ENCODE measurements at regions not wholly inside any gene's neighbourhood (a gene's known extent, or its start where the extent isn't known, plus 50 kb on each side); places are given as distances from the start of the nearest gene placed in this dataset.

DNA sequence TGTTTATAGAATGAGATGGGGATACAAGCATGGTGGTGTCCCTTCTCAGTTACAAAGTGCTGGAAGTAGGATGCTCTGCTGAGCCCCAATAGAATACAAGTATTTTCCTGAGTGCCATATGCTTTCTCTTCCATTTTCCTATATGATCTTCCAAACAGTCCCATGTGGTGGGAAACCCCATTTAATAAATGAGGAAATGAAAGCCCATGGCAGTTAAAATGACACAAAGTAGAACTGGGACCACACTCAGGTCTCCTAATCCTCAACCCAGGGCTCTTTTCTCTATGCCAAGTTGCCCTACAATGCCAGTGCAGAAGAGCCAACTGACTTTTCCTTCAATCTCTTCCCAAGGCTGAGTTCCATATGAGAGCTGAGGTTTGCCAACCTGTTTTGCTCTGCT, 198.0 kb upstream of the FOXN2 start:
- TF ChIP-seq CTCF (conservative IDR thresholded peaks at IDR 0.05), result no peak
- H3K27ac ChIP-seq, result no peak overlapping the region

DNA sequence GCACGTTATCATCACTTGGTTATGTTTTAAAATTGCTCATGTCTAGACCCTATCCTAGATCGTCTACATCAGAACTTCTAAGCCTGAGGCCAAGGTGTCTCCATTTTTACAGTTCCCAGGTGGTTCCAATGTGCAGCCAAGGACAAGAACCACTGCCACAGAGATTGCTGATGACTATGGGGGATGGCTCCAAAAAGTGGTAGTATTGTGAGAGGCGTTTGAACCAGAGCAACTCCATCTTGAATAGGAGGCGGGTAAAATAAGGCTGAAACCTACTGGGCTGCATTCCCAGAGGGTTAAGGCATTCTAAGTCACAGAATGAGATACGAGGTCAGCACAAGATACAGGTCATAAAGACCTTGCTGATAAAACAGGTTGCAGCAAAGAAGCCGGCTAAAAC, 195.6 kb upstream of the FOXN2 start:
- no peak overlapping the region for H3K27ac ChIP-seq
- TF ChIP-seq CTCF (conservative IDR thresholded peaks at IDR 0.05), result no peak

- TF ChIP-seq CTCF (conservative IDR thresholded peaks at IDR 0.05), result no peak
- no peak overlapping the region for H3K27ac ChIP-seq
Observed at GRCh38 chr2:48120112-48120511, 194.4 kb upstream of the FOXN2 start.

DNA sequence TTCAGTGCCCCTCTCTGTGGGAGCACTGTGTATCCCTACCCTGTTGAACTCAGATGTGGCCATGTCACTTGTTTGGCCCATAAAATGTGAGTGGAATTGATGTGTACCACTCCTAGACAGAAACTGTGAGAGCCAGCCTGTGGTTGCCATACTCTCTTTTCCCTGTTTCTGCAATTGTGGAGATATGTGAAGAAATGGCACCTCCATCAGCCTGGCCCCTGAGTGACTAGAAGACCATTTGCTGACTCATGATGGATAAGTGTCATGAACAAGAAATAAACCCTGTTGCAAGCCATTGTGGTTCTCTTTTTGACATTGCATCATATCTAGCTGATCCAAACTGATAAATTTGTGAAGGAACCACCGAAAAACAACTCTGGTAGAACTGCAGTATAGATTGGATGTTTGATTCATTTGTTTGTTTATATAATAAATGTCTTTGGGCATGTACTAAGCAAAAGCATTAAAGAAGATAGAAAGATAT, 193.7 kb upstream of the FOXN2 start:
- no peak for TF ChIP-seq CTCF (conservative IDR thresholded peaks at IDR 0.05)

GRCh38 chr2:48122166-48122565, 192.3 kb upstream of the FOXN2 start:
- TF ChIP-seq CTCF (conservative IDR thresholded peaks at IDR 0.05), result no peak
- H3K27ac ChIP-seq, result no peak overlapping the region

More for the DNA sequence above, 193.7 kb upstream of the FOXN2 start:
- H3K27ac ChIP-seq, result no peak overlapping the region

- no peak overlapping the region for H3K27ac ChIP-seq
- no peak for TF ChIP-seq CTCF (conservative IDR thresholded peaks at IDR 0.05)
Observed at GRCh38 chr2:48124592-48124991, 189.9 kb upstream of the FOXN2 start.

DNA sequence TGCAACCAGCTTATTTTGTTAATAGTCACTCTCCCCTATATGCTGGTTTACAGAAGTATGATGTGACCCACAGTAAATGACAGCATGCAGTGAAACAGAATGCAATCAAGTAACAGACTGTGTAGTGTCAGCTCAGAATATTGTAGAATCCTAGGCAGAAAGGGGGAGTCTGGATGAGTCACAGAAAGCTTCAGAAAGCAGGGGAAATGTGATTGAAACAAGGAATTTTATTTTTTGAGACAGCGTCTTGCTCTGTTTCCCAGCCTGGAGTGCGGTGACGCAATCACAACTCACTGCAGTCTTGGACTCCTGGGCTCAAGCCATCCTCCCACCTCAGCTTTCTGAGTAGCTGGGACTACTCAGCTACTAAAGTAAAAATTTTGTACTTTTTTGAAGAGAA, 188.3 kb upstream of the FOXN2 start:
- no peak for TF ChIP-seq CTCF (conservative IDR thresholded peaks at IDR 0.05)
- no peak overlapping the region for H3K27ac ChIP-seq
